ENCODE measurements at regions not wholly inside any gene's neighbourhood (a gene's known extent, or its start where the extent isn't known, plus 50 kb on each side); places are given as distances from the start of the nearest gene placed in this dataset.

DNA sequence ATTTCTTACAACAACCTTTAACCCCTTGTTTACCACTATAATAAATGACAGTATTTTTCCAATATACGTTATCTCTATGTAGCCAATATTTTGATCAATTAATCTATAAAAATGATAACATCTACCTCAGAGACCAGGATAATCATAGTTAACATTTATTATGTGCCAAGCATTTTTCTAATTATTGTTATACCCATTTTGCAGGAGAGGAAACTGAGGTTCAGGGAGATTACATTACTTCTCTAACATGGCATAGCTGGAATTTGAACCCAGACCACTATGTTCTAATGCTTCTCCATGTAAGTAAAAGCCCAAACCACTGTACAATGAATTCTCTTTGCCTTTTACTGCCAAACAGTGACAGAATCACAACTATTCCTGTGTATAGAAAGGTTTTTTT lies 113.4 kb upstream of the PFN2 start:
- no peak overlapping the region for H3K4me3 ChIP-seq (ENCODE audit: low read depth, low read length)

DNA sequence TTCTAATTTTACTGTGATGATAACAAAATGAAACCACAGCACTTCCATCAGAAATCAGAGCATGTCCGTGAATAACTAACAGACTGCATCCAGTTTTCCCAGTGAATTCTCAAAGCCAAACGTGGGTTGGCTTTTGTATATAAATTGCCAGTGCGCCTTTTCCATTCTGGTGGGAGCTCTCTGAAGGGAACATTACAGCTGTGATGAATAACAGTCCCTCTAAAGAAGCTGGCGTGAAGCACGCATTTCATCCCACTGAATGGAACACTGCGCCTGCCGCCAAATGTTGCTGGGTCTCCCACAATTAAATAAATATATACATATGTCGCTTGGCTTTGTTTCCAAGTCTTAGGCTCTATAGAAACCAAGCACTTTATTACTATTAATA lies 113.0 kb upstream of the PFN2 start:
- no peak for DNase-seq (ENCODE audit: low read depth)
- H3K4me3 ChIP-seq (ENCODE audit: low read depth, low read length), result peak overlapping the region; percentile 41

More for the DNA sequence above, 113.4 kb upstream of the PFN2 start:
- no peak for DNase-seq (ENCODE audit: low read depth)

- DNase-seq (ENCODE audit: low read depth), result no peak
- peak overlapping the region; percentile 41 for H3K4me3 ChIP-seq (ENCODE audit: low read depth, low read length)
Measured at GRCh38 chr3:150082898-150083654, 112.4 kb upstream of the PFN2 start.

DNA sequence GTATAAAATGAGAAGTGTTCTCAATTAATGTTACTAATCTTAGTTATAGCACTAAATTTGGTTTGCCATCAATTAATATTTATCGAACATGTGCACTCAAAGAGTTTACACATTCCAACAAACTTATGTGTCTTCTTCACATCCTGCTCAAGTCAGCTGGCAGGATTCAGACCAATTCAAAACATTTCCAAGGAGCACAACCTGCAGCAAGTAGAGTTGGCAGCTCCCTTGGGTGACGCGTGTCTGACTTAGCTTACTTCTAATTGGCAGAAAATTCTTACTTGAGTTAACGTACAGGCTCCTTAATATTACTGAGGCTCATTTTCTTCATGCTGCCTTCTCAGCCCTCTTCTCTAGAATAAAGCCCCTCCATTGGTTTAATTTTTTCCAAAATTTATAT lies 110.4 kb upstream of the PFN2 start:
- DNase-seq (ENCODE audit: low read depth), result no peak
- no peak overlapping the region for H3K4me3 ChIP-seq (ENCODE audit: low read depth, low read length)

DNA sequence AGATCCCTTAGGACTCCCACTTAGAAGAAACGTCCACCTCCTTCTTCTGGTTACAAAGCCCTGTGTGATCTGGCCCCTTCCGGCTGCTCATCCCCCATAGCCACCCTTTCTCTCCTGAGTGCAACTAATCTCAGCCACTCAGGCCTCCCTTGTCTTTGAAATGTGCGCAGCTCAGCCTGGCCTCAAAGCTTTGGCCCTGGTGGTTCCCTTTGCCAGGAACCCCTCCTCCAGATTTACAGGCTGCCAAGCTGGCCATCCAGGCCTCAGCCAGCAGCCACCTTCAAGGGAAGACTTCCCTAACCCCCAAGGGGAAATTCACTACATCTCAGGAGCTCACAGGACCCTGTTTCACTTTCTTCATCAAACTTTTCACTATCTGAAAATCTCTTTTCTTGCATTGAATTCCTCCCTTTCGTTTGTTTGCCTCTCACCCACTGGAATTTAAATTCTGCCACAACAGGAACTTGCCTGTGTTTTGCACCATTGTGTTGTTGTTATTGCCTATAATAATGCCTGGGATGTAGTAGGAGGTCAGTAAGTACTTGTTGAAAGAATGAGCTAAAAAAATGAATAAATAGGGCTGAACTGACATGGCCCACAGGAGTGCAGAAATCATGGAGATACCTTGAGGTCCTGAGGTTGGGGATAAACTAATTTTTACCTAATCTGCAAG lies 109.5 kb upstream of the PFN2 start:
- DNase-seq (ENCODE audit: low read depth), result no peak
- no peak overlapping the region for H3K4me3 ChIP-seq (ENCODE audit: low read depth, low read length)

DNA sequence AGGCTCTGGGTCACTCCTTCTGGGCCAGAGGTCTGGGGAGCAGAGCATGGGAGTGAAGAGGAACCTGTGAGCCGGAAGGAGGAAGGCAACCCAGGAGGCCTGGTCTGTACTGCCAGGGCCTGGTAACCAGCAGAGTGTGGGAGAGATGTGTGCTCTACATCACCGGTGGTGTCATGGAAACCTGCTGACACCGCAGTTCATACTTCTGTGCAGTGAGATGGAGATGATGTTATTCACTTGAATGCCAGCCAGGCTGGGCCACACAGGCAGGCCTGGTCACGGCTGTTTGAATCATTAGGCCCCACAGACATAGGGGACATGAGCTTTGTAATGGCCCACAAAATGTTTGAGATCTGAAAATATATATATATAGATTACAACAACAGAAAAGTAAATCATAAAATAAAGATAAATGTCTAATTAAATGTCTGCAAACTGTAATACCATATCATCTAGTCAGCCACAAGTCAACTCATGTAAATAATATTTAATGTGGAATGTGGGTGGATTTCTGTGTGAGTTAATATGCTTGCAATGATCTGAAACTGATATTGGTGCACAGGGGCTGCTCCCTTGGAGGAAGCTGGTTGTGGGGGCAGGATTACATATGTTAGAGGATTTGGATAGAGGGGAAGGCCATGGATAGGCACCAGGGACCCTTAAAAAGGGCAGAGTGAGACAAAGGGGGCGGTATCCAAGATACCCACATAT lies 108.5 kb upstream of the PFN2 start:
- DNase-seq (ENCODE audit: low read depth), result peak; percentile 90
- H3K4me3 ChIP-seq (ENCODE audit: low read depth, low read length), result no peak overlapping the region

DNA sequence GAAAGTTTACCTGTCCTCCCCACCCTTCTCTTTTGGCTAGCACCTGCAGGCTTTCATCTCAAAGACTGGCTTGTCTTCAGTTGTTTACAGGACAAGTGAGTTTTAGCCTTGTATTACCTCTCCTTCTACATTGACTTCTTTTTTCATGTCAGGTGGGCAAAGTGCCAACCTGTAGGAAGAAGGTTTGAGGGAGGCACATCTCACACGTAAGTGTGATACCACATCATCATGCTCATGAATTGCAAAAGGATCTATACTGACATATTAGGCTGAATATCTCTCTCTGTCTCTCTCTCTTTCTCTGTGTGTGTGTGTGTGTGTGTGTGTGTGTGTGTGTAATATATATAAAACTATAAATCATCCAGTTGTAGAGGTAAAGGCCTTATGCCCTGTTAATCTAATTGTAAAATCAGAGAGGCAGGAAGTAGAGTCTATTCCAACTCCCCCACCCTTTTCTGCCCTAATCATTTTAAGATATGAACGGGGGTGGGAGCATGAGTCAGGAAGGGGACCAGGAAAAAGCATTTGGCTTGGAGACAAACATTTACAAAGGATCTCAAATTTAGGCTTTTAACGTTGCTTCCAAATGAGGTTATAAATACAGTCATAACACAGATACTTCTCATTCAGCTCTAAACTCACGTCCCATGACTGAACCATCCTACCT lies 107.0 kb upstream of the PFN2 start:
- DNase-seq (ENCODE audit: low read depth), result no peak
- H3K4me3 ChIP-seq (ENCODE audit: low read depth, low read length), result no peak overlapping the region

GRCh38 chr3:150077107-150077506 lies 106.4 kb upstream of the PFN2 start:
- no peak overlapping the region for H3K4me3 ChIP-seq (ENCODE audit: low read depth, low read length)
- DNase-seq (ENCODE audit: low read depth), result no peak

DNA sequence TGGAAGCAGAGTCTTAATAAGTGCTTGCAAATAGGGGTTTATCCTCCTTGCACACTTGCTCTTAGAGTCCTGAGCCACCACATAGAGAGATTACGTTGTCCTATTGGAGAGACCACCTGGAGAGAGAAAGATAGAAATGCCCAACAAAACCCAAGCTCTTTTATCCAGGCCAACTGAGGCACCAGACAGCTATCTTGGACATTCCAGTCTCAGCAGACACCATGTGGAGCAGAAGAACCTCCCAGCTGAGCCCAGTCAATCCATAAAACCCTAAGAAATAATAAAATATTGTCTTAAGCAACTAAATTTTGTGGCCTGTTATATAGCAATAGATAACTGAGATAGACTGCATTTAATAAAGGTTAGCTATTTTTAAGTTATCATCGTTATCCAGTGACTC lies 105.7 kb upstream of the PFN2 start:
- no peak overlapping the region for H3K4me3 ChIP-seq (ENCODE audit: low read depth, low read length)
- no peak for DNase-seq (ENCODE audit: low read depth)

GRCh38 chr3:150075417-150075865 lies 104.7 kb upstream of the PFN2 start:
- no peak overlapping the region for H3K4me3 ChIP-seq (ENCODE audit: low read depth, low read length)
- no peak for DNase-seq (ENCODE audit: low read depth)

- no peak overlapping the region for H3K4me3 ChIP-seq (ENCODE audit: low read depth, low read length)
Measured at GRCh38 chr3:150074697-150075416, 104.2 kb upstream of the PFN2 start.

DNA sequence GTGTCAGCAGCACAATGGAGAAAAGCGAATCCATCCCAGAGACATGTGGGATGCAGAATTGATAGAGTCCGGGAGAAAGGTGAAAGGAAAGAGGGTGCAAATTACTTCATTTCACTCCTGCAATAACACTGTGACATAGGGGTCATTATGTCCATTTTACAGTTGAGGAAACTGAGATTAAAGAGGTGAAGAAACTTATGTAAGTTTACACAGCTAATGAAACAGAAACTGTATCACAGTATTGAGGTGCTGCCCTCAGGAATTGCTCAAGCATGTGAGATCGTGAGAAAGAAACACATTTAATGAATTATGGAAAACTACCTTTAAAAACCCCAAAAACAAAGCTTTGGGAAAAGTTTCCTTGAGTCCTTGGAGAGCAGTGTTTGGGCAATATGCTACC lies 103.6 kb upstream of the PFN2 start:
- H3K4me3 ChIP-seq (ENCODE audit: low read depth, low read length), result no peak overlapping the region
- no peak for DNase-seq (ENCODE audit: low read depth)

More at GRCh38 chr3:150074697-150075416, 104.2 kb upstream of the PFN2 start:
- no peak for DNase-seq (ENCODE audit: low read depth)

DNA sequence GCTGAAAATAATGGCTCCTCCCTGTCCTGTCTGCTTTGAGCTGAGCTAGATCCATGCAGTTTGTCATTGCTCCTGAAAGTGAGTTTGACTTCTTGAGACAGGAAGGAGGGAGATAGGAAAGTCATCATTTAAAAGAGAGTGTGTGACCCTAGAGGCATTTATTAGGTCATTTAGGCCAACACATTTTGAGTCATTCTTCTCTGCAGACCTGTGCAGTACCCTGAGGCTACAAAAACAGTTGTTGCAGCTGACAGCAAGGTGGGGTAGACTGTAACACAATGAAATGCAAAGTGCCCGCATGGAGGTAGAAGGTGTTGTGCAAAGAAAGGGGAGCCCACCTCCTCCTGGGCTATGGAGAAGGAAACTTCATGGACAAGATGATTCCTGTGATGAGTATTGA lies 102.8 kb upstream of the PFN2 start:
- no peak for DNase-seq (ENCODE audit: low read depth)
- no peak overlapping the region for H3K4me3 ChIP-seq (ENCODE audit: low read depth, low read length)

- DNase-seq (ENCODE audit: low read depth), result no peak
- no peak overlapping the region for H3K4me3 ChIP-seq (ENCODE audit: low read depth, low read length)
Measured at GRCh38 chr3:150073031-150073430, 102.3 kb upstream of the PFN2 start.

GRCh38 chr3:150072576-150072975 lies 101.9 kb upstream of the PFN2 start:
- no peak for DNase-seq (ENCODE audit: low read depth)
- no peak overlapping the region for H3K4me3 ChIP-seq (ENCODE audit: low read depth, low read length)

GRCh38 chr3:150070271-150070670 lies 99.6 kb upstream of the PFN2 start:
- H3K4me3 ChIP-seq (ENCODE audit: low read depth, low read length), result no peak overlapping the region
- DNase-seq (ENCODE audit: low read depth), result no peak

- DNase-seq (ENCODE audit: low read depth), result no peak
- H3K4me3 ChIP-seq (ENCODE audit: low read depth, low read length), result no peak overlapping the region
Measured at GRCh38 chr3:150069633-150070032, 98.9 kb upstream of the PFN2 start.

GRCh38 chr3:150069154-150069527 lies 98.4 kb upstream of the PFN2 start:
- no peak for DNase-seq (ENCODE audit: low read depth)

DNA sequence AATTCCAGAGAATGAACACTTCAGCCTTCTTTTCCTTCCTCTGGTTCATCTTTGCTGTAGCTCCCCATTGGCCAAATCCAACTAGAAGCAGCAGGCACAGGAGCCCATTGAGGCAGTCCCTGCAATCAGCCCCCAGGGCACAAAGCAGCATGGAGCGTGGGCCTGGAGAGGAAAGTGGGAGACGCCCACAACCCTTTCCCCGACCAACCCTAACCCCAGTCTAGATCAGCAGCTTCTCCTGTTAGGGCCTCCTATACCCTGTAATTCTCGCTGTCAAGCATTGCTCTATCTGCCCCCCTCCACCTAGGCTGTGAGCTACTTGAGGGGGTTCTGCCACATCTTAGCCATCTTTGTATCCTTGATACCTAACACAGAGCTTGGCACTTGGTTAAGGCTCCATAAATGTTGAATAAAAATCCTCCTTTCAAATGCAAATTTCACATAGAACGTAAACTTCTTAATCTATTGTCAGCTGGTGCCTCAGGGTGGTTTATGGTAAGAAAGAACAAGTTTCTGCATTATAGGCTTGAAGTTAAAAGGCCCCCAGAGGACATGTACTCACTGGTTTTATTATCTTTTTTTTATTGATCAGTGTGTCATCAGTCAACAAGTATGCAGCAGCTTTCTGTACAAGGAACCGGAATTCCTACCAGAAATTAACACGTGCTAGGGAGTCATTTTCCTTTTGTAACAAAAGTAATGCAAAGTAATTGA lies 97.9 kb upstream of the PFN2 start:
- H3K4me3 ChIP-seq (ENCODE audit: low read depth, low read length), result no peak overlapping the region
- no peak for DNase-seq (ENCODE audit: low read depth)

More at GRCh38 chr3:150069154-150069527, 98.4 kb upstream of the PFN2 start:
- no peak overlapping the region for H3K4me3 ChIP-seq (ENCODE audit: low read depth, low read length)
